HepG2 (cell line): ENCODE measurements at regions not wholly inside any gene's neighbourhood (a gene's known extent, or its start where the extent isn't known, plus 50 kb on each side); places are given as distances from the start of the nearest gene placed in this dataset.

Experiments
- ELF3 ChIP-seq: IDR thresholded peaks from 2 replicates; pipeline ENCODE4 v1.6.1; 2016; ENCODE audit warnings: missing genetic modification reagents, missing compliant biosample characterization
- TF ChIP-seq, protein P1 (sequence below): sonication (generic); formaldehyde crosslinking; IDR thresholded peaks from 2 replicates; pipeline ENCODE4 v1.5.0; 2020; ENCODE audit warnings: mild to moderate bottlenecking, missing genetic modification reagents, moderate library complexity

- TF ChIP-seq ELF3 = no peak
- TF ChIP-seq, protein P1, sequence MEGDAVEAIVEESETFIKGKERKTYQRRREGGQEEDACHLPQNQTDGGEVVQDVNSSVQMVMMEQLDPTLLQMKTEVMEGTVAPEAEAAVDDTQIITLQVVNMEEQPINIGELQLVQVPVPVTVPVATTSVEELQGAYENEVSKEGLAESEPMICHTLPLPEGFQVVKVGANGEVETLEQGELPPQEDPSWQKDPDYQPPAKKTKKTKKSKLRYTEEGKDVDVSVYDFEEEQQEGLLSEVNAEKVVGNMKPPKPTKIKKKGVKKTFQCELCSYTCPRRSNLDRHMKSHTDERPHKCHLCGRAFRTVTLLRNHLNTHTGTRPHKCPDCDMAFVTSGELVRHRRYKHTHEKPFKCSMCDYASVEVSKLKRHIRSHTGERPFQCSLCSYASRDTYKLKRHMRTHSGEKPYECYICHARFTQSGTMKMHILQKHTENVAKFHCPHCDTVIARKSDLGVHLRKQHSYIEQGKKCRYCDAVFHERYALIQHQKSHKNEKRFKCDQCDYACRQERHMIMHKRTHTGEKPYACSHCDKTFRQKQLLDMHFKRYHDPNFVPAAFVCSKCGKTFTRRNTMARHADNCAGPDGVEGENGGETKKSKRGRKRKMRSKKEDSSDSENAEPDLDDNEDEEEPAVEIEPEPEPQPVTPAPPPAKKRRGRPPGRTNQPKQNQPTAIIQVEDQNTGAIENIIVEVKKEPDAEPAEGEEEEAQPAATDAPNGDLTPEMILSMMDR (CRISPR knock-in tag) = no peak
Measured at GRCh38 chr10:78948621-78949030, 120.1 kb upstream of the ZMIZ1 start.
